ENCODE measurements at regions not wholly inside any gene's neighbourhood (a gene's known extent, or its start where the extent isn't known, plus 50 kb on each side); places are given as distances from the start of the nearest gene placed in this dataset.

DNA sequence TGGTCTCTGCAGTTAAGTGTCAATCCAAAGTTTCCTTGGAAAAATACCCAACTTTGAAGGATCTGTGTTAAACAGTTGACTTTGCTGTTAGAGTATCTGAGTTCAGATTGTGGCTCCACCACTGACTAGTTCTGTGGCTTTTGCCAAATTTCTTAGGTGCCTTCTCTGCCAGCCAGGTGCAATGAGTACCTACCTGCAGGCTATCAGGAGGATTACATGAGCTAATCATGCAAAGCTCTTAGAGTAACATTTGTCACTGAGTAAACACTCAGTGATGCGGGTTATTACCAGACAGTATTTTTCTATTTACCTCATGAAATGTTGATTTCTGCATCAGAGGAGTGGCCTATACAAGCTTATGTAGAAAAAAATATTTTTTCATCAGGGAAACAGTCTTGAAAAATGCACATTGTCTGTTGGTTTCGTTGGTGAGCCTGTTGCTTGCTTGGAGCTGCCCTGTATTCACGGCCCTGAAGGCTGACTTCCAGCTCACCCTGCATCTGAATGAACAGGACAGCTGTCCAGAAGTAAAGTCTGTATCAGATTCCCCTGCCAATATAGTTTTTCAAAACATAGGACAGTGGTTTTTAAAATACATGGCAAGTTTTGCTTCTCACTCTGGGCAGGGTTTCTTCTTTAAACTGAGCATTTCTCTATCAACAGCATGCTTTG lies 235.1 kb downstream of the CDCA7 start:
- no peak overlapping the region for H3K4me3 ChIP-seq (ENCODE audit: low read depth, low read length)
- no peak for DNase-seq (ENCODE audit: low read depth)
- no peak for TF ChIP-seq CTCF (IDR thresholded peaks at IDR 0.05; ENCODE audit: insufficient read depth, low read length)

DNA sequence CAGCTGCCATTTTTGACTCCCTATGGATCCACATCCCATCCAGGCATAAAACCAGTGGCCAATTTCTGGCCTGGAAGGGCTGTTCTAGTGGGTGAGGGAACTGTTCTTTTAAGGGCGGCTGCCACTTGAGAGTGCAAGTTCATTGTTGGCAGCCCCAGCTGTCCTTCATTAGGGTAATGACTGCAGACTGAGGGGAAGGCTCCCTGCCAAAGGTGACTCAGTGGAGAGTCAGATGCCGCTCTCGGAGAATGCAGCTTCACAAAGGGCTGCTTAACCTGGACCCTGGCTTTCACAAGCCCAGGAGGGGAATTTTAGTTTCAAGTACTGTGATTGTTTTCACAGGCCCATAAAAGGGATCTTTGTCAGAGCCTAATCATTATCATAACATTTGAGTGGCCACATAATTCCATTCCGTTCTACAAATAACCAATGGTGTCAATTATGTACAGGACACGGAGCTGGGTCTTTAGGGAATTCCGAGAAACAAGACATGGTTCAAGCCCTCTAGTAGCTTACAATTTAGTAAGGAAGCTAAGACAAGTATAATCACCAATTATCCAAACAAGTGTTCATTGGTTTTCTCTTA lies 235.7 kb downstream of the CDCA7 start:
- TF ChIP-seq CTCF (IDR thresholded peaks at IDR 0.05; ENCODE audit: insufficient read depth, low read length) = no peak
- DNase-seq (ENCODE audit: low read depth) = peak; percentile 95
- H3K4me3 ChIP-seq (ENCODE audit: low read depth, low read length) = no peak overlapping the region

- no peak for TF ChIP-seq CTCF (IDR thresholded peaks at IDR 0.05; ENCODE audit: insufficient read depth, low read length)
- no peak overlapping the region for H3K4me3 ChIP-seq (ENCODE audit: low read depth, low read length)
- no peak for DNase-seq (ENCODE audit: low read depth)
Measured at GRCh38 chr2:173593109-173593508, 238.4 kb downstream of the CDCA7 start.

DNA sequence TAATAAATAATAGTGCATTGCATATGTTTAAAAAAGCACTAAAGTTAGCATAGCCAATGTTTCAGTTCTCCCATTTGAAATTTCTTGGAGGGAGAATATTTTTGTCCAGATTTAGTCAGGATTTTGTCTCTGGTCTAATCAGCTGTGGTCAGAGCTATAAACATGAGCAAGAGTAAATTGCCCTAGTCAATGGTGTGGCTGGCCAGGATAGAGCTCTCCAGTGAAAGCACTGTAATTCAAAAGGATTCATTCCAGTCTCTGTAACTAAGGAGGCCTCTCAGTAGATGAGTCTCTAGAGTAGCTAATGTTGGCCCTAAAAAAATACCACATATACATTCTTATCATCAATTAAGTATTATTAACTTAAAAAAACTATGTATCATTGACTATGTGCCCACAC lies 241.6 kb downstream of the CDCA7 start:
- H3K4me3 ChIP-seq (ENCODE audit: low read depth, low read length) = no peak overlapping the region
- no peak for TF ChIP-seq CTCF (IDR thresholded peaks at IDR 0.05; ENCODE audit: insufficient read depth, low read length)
- DNase-seq (ENCODE audit: low read depth) = peak; percentile 25

- no peak overlapping the region for H3K4me3 ChIP-seq (ENCODE audit: low read depth, low read length)
- DNase-seq (ENCODE audit: low read depth) = no peak
- TF ChIP-seq CTCF (IDR thresholded peaks at IDR 0.05; ENCODE audit: insufficient read depth, low read length) = no peak
Measured at GRCh38 chr2:173598525-173598924, 243.9 kb downstream of the CDCA7 start.

DNA sequence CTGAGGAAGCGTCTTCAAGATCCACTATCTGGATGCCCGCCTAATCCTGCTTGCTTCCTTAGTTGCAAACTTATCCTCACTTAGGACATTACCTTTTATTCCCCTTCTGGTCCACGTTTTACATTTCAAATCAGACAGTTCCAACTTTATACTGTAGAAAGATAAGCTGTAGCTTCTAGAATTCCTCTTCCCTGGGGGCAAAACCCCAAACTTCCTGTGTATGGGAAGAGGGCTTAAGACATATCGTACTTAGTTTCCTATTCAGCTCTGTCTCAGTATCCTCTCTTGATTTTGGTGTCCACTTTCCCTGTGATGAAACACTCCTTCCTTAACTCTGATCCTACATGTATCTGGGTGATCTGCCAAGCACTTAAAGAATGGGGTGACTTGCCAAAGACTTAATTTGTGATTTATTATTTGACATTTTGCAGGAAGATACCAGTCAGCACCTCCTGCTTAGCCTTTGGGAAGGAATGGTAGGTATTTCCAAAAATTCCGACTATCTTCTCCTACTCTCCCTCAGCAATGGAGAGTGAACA lies 245.2 kb downstream of the CDCA7 start:
- no peak for TF ChIP-seq CTCF (IDR thresholded peaks at IDR 0.05; ENCODE audit: insufficient read depth, low read length)
- H3K4me3 ChIP-seq (ENCODE audit: low read depth, low read length) = no peak overlapping the region
- DNase-seq (ENCODE audit: low read depth) = peak; percentile 42
